ENCODE measurements at regions not wholly inside any gene's neighbourhood (a gene's known extent, or its start where the extent isn't known, plus 50 kb on each side); places are given as distances from the start of the nearest gene placed in this dataset.
"Not testable (repeated sequence)": the region's sequence is repeated elsewhere in the genome, so short reads cannot be mapped to it uniquely, and the experiment has no call there.

GRCh38 chr13:109264603-109265437, 521.6 kb downstream of the IRS2 start:
- FAIRE-seq; H3K4me1 ChIP-seq (ENCODE audit: insufficient read depth, low read length); H3K4me3 Mint-ChIP-seq (ENCODE audit: unreplicated experiment); H3K27me3 Mint-ChIP-seq (ENCODE audit: low read depth, unreplicated experiment); H2AFZ ChIP-seq (ENCODE audit: low read depth, low read length); H3K36me3 ChIP-seq (ENCODE audit: insufficient read depth, low read length); H3K4me3 ChIP-seq (ENCODE audit: insufficient read depth, low read depth, low read length); H4K20me1 ChIP-seq (ENCODE audit: insufficient read depth, low read length); H3K9me3 Mint-ChIP-seq (ENCODE audit: unreplicated experiment); H3K9me3 ChIP-seq (ENCODE audit: insufficient read depth, low read depth, low read length); H3K36me3 Mint-ChIP-seq (ENCODE audit: low read depth, unreplicated experiment); DNase-seq (ENCODE audit: low read depth); H3K79me2 ChIP-seq (ENCODE audit: insufficient read depth, low read length); H3K27me3 ChIP-seq (ENCODE audit: insufficient read depth, low read length): not testable (repeated sequence)
- Histone ChIP-seq H3K4me2 (ENCODE audit: low read length) (peak overlapping the region; percentile 46), H3K9ac (ENCODE audit: low read length) (peak overlapping the region; percentile 77), H3K27ac (ENCODE audit: low read depth, low read length) (peak overlapping the region; percentile 83)
- Mint-ChIP-seq H3K4me1 (ENCODE audit: low read depth, unreplicated experiment) (peaks cover 14% of the 10 kb centered on the region), H3K27ac (ENCODE audit: unreplicated experiment) (peak overlapping the region; percentile 75)

DNA sequence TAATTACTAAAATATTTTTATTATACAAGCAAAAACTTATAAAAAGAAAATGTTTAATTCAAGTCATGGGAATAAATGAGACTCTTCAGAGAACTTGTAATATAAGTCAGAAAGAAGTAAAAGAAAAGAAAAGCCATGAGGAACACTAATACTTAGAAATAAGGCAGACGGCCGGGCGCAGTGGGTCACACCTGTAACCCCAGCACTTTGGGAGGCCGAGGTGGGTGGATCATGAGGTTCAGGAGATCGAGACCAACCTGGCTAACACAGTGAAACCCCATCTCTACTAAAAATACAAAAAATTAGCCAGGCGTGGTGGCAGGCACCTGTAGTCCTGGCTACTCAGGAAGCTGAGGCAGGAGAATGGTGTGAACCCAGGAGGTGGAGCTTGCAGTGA, 528.6 kb downstream of the IRS2 start:
- not testable (repeated sequence) for H3K36me3 ChIP-seq (ENCODE audit: insufficient read depth, low read length); FAIRE-seq; H3K36me3 Mint-ChIP-seq (ENCODE audit: low read depth, unreplicated experiment); DNase-seq (ENCODE audit: low read depth); H3K9ac ChIP-seq (ENCODE audit: low read length); H3K79me2 ChIP-seq (ENCODE audit: insufficient read depth, low read length); H3K4me3 ChIP-seq (ENCODE audit: insufficient read depth, low read depth, low read length); H2AFZ ChIP-seq (ENCODE audit: low read depth, low read length); H3K4me3 Mint-ChIP-seq (ENCODE audit: unreplicated experiment); H3K27me3 ChIP-seq (ENCODE audit: insufficient read depth, low read length); H3K9me3 Mint-ChIP-seq (ENCODE audit: unreplicated experiment); H3K9me3 ChIP-seq (ENCODE audit: insufficient read depth, low read depth, low read length); H3K4me2 ChIP-seq (ENCODE audit: low read length); H3K27me3 Mint-ChIP-seq (ENCODE audit: low read depth, unreplicated experiment); H4K20me1 ChIP-seq (ENCODE audit: insufficient read depth, low read length)
- Mint-ChIP-seq H3K4me1 (ENCODE audit: low read depth, unreplicated experiment) (peaks cover 34% of the 10 kb centered on the region), H3K27ac (ENCODE audit: unreplicated experiment) (peak overlapping the region; percentile 79)
- peak overlapping the region; percentile 82 for H3K27ac ChIP-seq (ENCODE audit: low read depth, low read length)
- peaks cover 14% of the 10 kb centered on the region for H3K4me1 ChIP-seq (ENCODE audit: insufficient read depth, low read length)
